Esophagus muscularis mucosa (tissue), 4 donors: ENCODE measurements at regions not wholly inside any gene's neighbourhood (a gene's known extent, or its start where the extent isn't known, plus 50 kb on each side); places are given as distances from the start of the nearest gene placed in this dataset.

Experiments used
- DNase-seq: peaks from one replicate; pipeline ENCODE4 v3.0.0-alpha.2; 2017; ENCODE audit errors: extremely low spot score
- H3K27ac ChIP-seq, 4 donors: fragments of 200-600 bp; sonication (generic); replicated peaks in 1 of 4; 1 replicate in 3 of 4; 2 replicates in 1 of 4; pipeline ENCODE4 v1.5.1; 2016 to 2019; ENCODE audit warnings: mild to moderate bottlenecking in 1 of 4
- H3K27me3 ChIP-seq, 4 donors: fragments of 200-600 bp; sonication (generic); one replicate each; pipeline versions ENCODE4 v1.5.1 to v1.6.0; 2016 to 2019
- H3K36me3 ChIP-seq, 4 donors: fragments of 200-600 bp; sonication (generic); one replicate each; pipeline ENCODE4 v1.5.1; 2016 to 2019
- H3K4me1 ChIP-seq, 4 donors: fragments of 200-600 bp; sonication (generic); one replicate each; pipeline ENCODE4 v1.5.1; 2016 to 2019
- H3K4me3 ChIP-seq, 4 donors: fragments of 200-600 bp; sonication (generic); 1 replicate in 2 of 4; 2 replicates in 2 of 4; pipeline ENCODE4 v1.5.1; 2016 to 2019; ENCODE audit warnings: mild to moderate bottlenecking in 4 of 4, moderate library complexity in 1 of 4
- H3K9me3 ChIP-seq, 4 donors: fragments of 200-600 bp; sonication (generic); 1 replicate in 3 of 4; 2 replicates in 1 of 4; pipeline ENCODE4 v1.5.1; 2016 to 2019
- CTCF ChIP-seq, 3 experiments: fragments of 200-600 bp in 2 of 3; fragments of 450-650 bp in 1 of 3; sonication (generic) in 2 of 3; IDR thresholded peaks; one replicate each; pipeline ENCODE4 v1.5.1; 2017 to 2019; ENCODE audit warnings: antibody characterized with exemption in 3 of 3, mild to moderate bottlenecking in 2 of 3, moderate library complexity in 1 of 3
- EP300 ChIP-seq: sonication (generic); formaldehyde crosslinking; IDR thresholded peaks from one replicate; pipeline ENCODE4 v1.6.1; 2017; ENCODE audit warnings: antibody characterized with exemption
- POLR2A ChIP-seq: fragments of 450-650 bp; IDR thresholded peaks from one replicate; pipeline ENCODE4 v1.6.1; 2017; ENCODE audit warnings: antibody characterized with exemption, moderate library complexity, mild to moderate bottlenecking, low read depth
- POLR2AphosphoS5 ChIP-seq, 2 donors: sonication (generic); formaldehyde crosslinking; IDR thresholded peaks; one replicate each; pipeline ENCODE4 v1.6.1; 2017; ENCODE audit warnings: antibody characterized with exemption in 2 of 2
- WGBS: methylation state at CpG from one replicate; pipeline ENCODE4 v1.1.5; 2018; 5-methylcytosine and 5-hydroxymethylcytosine counted together
- intact Hi-C: fragments of 100-400 bp; cut with DNase I; formaldehyde crosslinking; loops from one replicate; pipeline ENCODE4 v1.15.1; 2023

GRCh38 chr11:7167976-7168740, 79.4 kb downstream of the RBMXL2 start:
- no peaks in the 10 kb centered on the region for H3K9me3 ChIP-seq
- TF ChIP-seq EP300 (no peak), CTCF (IDR thresholded peaks at IDR 0.05) (no peak), POLR2A (no peak), POLR2AphosphoS5 (IDR thresholded peaks at IDR 0.05) (no peak)
- intact Hi-C loops, result no loop called here
- no peaks in the 10 kb centered on the region for H3K36me3 ChIP-seq
- 60% methylated on average over 2 of the region's 2 CpGs for WGBS
- H3K4me1 ChIP-seq, result no peaks in the 10 kb centered on the region
- H3K27ac ChIP-seq, result no peak overlapping the region
- no peak overlapping the region for H3K4me3 ChIP-seq
- DNase-seq, result no peak
- no peaks in the 10 kb centered on the region for H3K27me3 ChIP-seq

- H3K27me3 ChIP-seq, result no peaks in the 10 kb centered on the region
- intact Hi-C loops, result no loop called here
- H3K36me3 ChIP-seq, result no peaks in the 10 kb centered on the region
- H3K4me1 ChIP-seq, result no peaks in the 10 kb centered on the region
- H3K27ac ChIP-seq, result no peak overlapping the region
- DNase-seq, result no peak
- H3K9me3 ChIP-seq, result no peaks in the 10 kb centered on the region
- WGBS, result 90% methylated on average over 1 of the region's 1 CpG
- H3K4me3 ChIP-seq, result no peak overlapping the region
- no peak for TF ChIP-seq POLR2A
- no peak for TF ChIP-seq POLR2AphosphoS5 (IDR thresholded peaks at IDR 0.05)
- TF ChIP-seq EP300, result no peak
- no peak for TF ChIP-seq CTCF (IDR thresholded peaks at IDR 0.05)
Observed at GRCh38 chr11:7168741-7168990, 79.9 kb downstream of the RBMXL2 start.

- Histone ChIP-seq H3K36me3 (no peaks in the 10 kb centered on the region), H3K27ac (no peak overlapping the region), H3K4me1 (no peaks in the 10 kb centered on the region), H3K27me3 (no peaks in the 10 kb centered on the region), H3K9me3 (no peaks in the 10 kb centered on the region), H3K4me3 (no peak overlapping the region)
- TF ChIP-seq EP300 (no peak), CTCF (IDR thresholded peaks at IDR 0.05) (no peak), POLR2AphosphoS5 (IDR thresholded peaks at IDR 0.05) (no peak), POLR2A (no peak)
- intact Hi-C loops, result no loop called here
- no peak for DNase-seq
- 80% methylated on average over 6 of the region's 6 CpGs for WGBS
Observed at GRCh38 chr11:7170431-7170830, 81.3 kb upstream of the SYT9 start.

GRCh38 chr11:7175007-7175406, 76.7 kb upstream of the SYT9 start:
- Histone ChIP-seq H3K27ac (no peak overlapping the region), H3K9me3 (no peaks in the 10 kb centered on the region), H3K36me3 (no peaks in the 10 kb centered on the region), H3K27me3 (no peaks in the 10 kb centered on the region), H3K4me1 (no peaks in the 10 kb centered on the region), H3K4me3 (no peak overlapping the region)
- DNase-seq, result no peak
- intact Hi-C loops, result no loop called here
- TF ChIP-seq POLR2AphosphoS5 (IDR thresholded peaks at IDR 0.05) (no peak), POLR2A (no peak), EP300 (no peak), CTCF (IDR thresholded peaks at IDR 0.05) (no peak)

GRCh38 chr11:7186190-7186589, 65.5 kb upstream of the SYT9 start:
- peaks cover 0 to 15% (median 2%) of the 10 kb centered on the region in 4 donors for H3K9me3 ChIP-seq
- no peaks in the 10 kb centered on the region for H3K4me1 ChIP-seq
- H3K27ac ChIP-seq, result no peak overlapping the region
- DNase-seq, result no peak
- no peaks in the 10 kb centered on the region for H3K36me3 ChIP-seq
- WGBS, result 77% methylated on average over 2 of the region's 2 CpGs
- H3K4me3 ChIP-seq, result no peak overlapping the region
- TF ChIP-seq EP300, result no peak
- no peak for TF ChIP-seq CTCF (IDR thresholded peaks at IDR 0.05)
- no peak for TF ChIP-seq POLR2A
- no peak for TF ChIP-seq POLR2AphosphoS5 (IDR thresholded peaks at IDR 0.05)
- intact Hi-C loops, result no loop called here
- H3K27me3 ChIP-seq, result no peaks in the 10 kb centered on the region
